Lung microvascular endothelial cell (primary cell): ENCODE measurements at regions not wholly inside any gene's neighbourhood (a gene's known extent, or its start where the extent isn't known, plus 50 kb on each side); places are given as distances from the start of the nearest gene placed in this dataset.

ENCODE experiments used
- DNase-seq, 2 donors: peaks; one replicate each; pipeline versions ENCODE4 v3.0.0 to v3.0.0-alpha.2; 2010; ENCODE audit warnings: low read depth in 2 of 2

GRCh38 chr5:165877475-165877874, 2372.1 kb downstream of the MAT2B start:
- no peak for DNase-seq

DNA sequence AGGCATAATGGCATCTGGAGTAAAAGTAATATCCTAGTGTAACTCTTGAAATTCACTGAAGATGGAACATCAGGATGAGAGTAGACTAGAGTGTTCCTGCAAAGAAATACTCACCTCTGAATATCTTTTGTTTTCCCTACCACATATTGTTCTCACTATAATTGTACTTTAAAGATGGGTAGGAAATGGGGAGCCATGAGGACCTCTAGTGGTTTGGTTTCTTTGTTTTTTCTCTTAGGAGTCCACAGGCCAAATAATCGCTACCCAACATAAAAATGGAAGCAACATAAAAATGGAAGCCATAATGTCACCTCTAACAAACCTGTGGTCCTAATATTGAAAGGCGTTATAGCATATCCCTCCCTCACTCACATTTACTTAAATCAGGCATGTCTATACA, 2375.8 kb downstream of the MAT2B start:
- DNase-seq = no peak

DNA sequence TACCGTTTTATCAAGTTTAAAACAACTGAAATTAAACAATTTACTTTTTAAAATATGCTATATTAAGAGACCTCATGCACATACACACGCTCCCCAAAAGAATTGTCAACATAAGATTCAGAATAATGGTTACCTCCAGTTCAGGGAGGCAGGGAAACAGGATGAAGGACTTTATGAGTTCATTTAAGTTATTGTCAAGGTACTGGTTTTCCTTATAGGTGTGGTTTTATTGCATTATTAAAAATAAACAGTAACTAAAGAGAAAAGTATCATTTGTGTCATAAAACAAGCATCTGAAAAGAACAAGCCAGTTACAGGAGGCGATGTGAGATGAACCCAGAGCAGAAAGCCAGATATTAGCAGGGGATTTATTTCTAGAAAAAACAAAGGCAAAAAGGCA, 2376.7 kb downstream of the MAT2B start:
- no peak for DNase-seq

GRCh38 chr5:165885623-165886350, 2380.4 kb downstream of the MAT2B start:
- no peak for DNase-seq

- DNase-seq = no peak
These were observed 2381.7 kb downstream of the MAT2B start for GRCh38 chr5:165887147-165887546.

GRCh38 chr5:165892383-165892782, 2387.0 kb downstream of the MAT2B start:
- DNase-seq = no peak

- no peak for DNase-seq
These were observed 2389.5 kb downstream of the MAT2B start for GRCh38 chr5:165894916-165895315.

GRCh38 chr5:165903835-165904234, 2387.6 kb upstream of the WWC1 start:
- no peak for DNase-seq

DNA sequence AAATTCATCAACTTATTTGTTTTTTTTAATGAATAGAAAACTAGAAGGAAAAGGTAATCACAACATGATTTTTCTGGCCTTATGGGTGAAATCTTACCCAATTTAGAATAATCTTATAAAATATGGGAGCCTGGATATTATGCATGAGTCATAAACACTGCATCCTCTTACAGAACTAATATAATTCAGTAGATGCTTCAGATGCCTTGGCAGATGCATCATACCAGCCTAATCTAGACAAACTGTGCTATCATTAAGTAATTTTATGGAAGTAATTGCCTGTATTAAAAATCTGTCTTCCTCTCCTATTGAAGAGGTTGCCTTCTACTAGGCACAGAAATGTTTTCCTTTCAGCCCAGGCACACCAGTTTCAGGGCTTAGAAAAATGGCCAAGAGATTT, 2384.6 kb upstream of the WWC1 start:
- no peak for DNase-seq

DNA sequence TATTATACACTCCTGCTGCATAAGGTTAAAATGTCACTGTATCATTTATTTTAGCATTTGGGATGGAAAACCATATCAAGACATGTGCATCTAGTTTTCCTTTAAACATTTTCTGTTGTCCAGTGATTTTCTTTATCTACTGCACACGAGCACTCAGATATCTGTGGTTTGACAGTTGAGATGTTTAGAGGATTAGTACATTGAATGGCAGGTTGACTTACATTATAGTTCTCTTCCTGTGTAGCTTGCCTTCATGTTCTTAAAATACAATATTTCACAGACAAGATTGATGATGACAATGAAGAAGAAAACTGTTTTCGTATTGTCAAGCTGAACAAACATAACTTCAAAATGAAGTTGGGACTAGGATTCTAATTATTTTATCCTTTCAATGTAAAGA, 2378.4 kb upstream of the WWC1 start:
- DNase-seq = no peak

DNA sequence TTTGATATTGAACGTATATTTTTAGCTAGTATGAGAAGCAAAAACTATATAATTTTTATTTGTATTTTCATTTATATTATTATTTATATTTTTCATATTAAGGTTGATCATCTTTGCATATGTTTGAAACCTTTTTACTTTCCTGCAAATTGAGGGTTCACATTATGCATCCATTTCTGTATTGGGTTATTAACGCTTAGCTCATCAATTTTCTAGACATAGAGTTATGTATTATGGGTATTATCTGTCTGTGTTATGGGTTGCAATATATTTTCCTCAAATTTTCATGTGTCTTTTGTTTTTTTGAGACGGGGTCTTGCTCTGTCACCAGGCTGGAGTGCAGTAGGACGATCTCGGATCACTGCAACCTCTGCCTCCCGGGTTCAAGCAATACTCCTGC, 2377.0 kb upstream of the WWC1 start:
- no peak for DNase-seq

GRCh38 chr5:165919196-165919595, 2372.2 kb upstream of the WWC1 start:
- no peak for DNase-seq

DNA sequence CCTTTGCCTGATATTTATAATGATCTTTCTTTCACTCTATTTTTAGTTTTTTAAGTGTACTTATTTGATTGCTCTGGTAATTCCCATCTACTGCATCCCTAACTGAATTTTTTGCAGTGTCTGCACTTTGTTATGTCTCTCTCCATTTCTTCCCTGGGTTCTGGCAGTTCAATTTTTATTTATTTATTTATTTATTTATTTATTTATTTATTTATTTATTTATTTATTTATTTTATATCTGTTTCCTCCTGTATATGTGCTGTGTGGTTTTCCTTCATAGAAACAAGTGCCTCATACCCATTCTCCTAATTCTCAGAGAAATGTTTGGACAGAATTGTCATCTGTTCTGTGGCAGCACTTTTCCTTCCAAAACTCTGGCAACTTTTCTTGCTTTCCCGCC, 2370.8 kb upstream of the WWC1 start:
- no peak for DNase-seq

GRCh38 chr5:165928971-165929370, 2362.5 kb upstream of the WWC1 start:
- DNase-seq = no peak

GRCh38 chr5:165940541-165940940, 2350.9 kb upstream of the WWC1 start:
- DNase-seq = no peak

DNA sequence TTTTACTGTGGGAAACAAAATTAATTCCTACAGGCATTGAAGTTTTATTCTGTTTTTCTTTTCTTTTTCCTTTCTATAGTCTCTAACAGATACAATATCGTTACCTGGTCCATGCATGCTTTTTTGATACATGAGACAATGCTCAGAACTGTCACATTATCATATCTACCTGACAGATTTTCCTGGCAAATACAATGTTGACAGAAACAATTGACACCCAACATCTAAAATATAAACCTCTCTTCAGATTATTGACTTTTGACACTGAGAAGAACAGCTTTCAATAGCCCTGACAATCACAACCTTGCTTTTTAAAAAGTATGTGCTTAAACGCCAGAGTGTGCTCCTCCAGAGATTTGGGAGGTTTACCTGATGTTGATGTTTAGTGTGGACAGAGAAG, 2334.6 kb upstream of the WWC1 start:
- no peak for DNase-seq

DNA sequence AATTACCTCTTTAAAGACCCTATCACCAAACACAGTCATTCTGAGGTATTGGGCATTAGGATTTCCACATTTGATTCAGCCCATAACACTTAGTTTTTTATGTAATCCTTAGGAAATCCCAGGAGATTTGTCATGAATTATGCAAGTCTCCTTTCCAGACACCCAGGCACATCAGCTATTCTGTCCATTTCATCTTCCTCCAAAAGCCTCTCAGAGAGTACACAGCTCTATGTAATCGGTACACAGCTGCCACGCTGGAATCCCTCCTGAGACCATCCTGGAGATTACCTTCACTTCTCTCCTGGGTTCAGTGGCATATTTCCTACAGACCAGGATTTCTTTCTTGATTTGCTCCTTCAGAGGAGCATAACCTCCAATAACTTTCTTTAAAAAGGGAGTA, 2309.8 kb upstream of the WWC1 start:
- DNase-seq = no peak

DNA sequence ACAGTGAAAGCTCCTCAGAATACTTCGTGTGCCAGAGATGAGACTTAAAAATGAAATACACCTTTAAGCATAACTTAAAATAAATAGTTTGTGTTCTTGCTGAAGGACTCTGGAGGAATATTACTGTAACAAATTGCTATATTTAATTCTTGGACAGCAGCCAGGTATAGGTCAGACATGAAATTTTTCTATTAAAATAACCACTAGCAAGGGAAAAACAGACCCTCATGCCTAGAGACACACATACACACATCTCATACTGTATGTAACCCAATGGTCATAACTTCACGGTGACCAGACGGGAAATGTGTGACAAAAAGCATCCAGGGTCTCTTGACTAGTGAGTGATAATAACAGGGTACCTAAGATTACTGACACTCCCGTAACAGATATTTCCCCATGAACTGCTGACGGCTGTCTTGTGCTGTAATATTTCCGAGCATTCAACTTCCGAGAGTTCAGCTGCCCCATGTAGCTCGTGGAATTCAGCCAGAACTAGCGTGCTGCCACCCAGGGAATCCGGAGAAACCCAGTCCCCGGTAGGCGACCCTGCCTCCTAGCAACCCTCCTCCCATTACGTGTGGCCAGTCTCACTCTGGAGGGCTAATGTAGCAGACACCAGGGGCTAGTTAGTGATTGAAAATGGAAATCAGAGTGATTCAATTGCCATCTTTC, 2295.1 kb upstream of the WWC1 start:
- no peak for DNase-seq

DNA sequence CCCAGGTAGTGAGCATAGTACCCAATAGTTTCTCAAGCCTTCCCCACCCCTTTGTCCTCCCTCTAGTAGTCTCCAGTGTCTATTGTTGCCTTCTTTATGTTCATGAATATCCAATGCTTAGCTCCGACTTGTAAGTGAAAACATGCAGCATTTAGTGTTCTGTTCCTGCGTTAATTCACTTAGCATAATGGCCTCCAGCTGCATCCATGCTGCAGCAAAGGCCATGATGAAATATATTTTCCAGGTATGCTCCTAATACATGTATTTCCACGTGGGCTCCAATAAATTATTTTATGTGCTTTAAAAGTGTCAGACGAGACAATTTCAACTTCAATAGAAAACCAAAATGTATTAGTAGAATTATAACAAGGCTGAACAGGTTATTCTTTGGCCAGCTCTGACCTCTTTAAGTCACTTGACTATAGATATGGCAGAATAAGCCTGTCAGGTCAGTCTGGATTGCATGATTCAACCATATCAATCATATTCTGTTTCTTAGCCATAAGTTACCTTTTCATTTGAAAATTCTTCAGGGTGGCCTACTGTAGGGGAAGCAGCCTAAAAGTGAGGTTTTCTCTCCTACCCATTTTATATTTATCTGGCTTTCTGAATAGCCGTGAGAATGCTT, 2291.6 kb upstream of the WWC1 start:
- no peak for DNase-seq

DNA sequence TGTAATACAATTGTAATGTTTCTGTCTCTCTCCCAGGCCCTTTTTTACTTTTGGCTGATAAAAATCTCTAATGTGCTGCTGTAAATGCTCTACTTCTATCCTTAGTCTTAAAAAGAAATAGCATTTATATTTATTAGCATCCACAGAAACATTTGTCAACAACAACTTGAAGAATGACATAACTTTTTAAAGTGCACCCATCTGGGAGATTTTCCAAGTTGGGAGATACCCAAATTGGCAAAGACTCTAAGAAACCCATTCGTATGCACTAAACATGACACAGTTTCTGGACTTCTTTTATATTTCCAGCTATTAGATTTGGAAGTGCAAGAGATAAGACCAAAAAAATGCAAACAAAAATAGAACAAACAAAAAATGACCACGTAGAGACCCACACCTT, 2287.4 kb upstream of the WWC1 start:
- DNase-seq = no peak

GRCh38 chr5:166013415-166013814, 2278.0 kb upstream of the WWC1 start:
- no peak for DNase-seq

DNA sequence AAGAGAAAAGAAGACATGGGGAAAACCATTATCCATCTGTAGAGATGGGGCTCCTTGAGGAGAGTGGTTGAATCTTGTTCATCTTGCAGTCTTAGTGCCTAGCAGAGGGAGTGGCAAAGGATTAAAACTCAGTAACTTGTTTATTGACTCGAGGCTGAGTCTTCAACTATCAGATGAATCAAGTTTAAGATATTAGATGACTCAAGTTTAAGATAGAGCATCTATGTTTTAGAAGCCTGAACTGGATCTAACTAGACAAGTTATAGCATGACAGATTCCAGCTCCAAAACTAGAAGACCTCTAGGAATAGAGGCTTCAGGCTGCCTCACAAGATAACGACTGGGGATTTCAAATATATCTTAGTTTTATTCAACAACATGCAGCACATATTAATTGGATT, 2277.2 kb upstream of the WWC1 start:
- no peak for DNase-seq

GRCh38 chr5:166018716-166019115, 2272.7 kb upstream of the WWC1 start:
- DNase-seq = no peak
